DOHH2 (cell line): ENCODE measurements at regions not wholly inside any gene's neighbourhood (a gene's known extent, or its start where the extent isn't known, plus 50 kb on each side); places are given as distances from the start of the nearest gene placed in this dataset.

Experiments used
- H3F3A ChIP-seq: fragments of 200-600 bp; sonication (generic), shearing (Covaris generic); 2 replicates; pipeline ENCODE4 v1.6.0; 2016; ENCODE audit warnings: antibody characterized with exemption, mild to moderate bottlenecking; ENCODE audit not compliant: control insufficient read depth, insufficient read depth
- H3K27ac ChIP-seq: fragments of 200-600 bp; sonication (generic); 2 replicates; pipeline ENCODE4 v1.5.1; 2014; ENCODE audit warnings: low read depth, mild to moderate bottlenecking, low read length, moderate library complexity
- H3K27me3 ChIP-seq: fragments of 200-600 bp; sonication (generic); 2 replicates; pipeline ENCODE4 v1.6.1; 2014; ENCODE audit warnings: mild to moderate bottlenecking, low read length, mixed read lengths; ENCODE audit not compliant: control insufficient read depth
- H3K36me3 ChIP-seq: fragments of 200-600 bp; sonication (generic); 2 replicates; pipeline ENCODE4 v1.6.1; 2014; ENCODE audit warnings: mild to moderate bottlenecking, low read length, moderate library complexity, mixed read lengths; ENCODE audit not compliant: control insufficient read depth
- H3K4me1 ChIP-seq: fragments of 200-600 bp; sonication (generic); 2 replicates; pipeline ENCODE4 v1.6.1; 2014; ENCODE audit warnings: mild to moderate bottlenecking, low read length, mixed read lengths; ENCODE audit not compliant: control insufficient read depth
- H3K4me2 ChIP-seq: fragments of 200-600 bp; sonication (generic); 2 replicates; pipeline ENCODE4 v1.6.0; 2014; ENCODE audit warnings: mild to moderate bottlenecking, low read length, moderate library complexity
- H3K4me3 ChIP-seq: fragments of 200-600 bp; sonication (generic); 2 replicates; pipeline ENCODE4 v1.5.1; 2014; ENCODE audit warnings: mild to moderate bottlenecking, low read length, mixed read lengths
- H3K79me2 ChIP-seq: fragments of 200-600 bp; sonication (generic); 2 replicates; pipeline ENCODE4 v1.6.1; 2014; ENCODE audit warnings: mild to moderate bottlenecking, low read length, mixed read lengths; ENCODE audit not compliant: control insufficient read depth
- H3K9me2 ChIP-seq: fragments of 200-600 bp; sonication (generic); replicated peaks from 2 replicates; pipeline ENCODE4 v1.6.1; 2014; ENCODE audit warnings: mild to moderate bottlenecking, low read length, mixed read lengths; ENCODE audit not compliant: control insufficient read depth
- H3K9me3 ChIP-seq: fragments of 200-600 bp; sonication (generic); 2 replicates; pipeline ENCODE4 v1.6.1; 2014; ENCODE audit warnings: antibody characterized with exemption, low read length, mixed read lengths; ENCODE audit not compliant: control insufficient read depth, insufficient read depth
- H4K20me1 ChIP-seq: fragments of 200-600 bp; sonication (generic); 2 replicates; pipeline ENCODE4 v1.6.0; 2014; ENCODE audit warnings: low read depth, mild to moderate bottlenecking, antibody characterized with exemption, low read length, moderate library complexity; ENCODE audit not compliant: control insufficient read depth, insufficient read depth
- EZH2phosphoT487 ChIP-seq: fragments of 200-600 bp; sonication (generic); IDR thresholded peaks from 2 replicates; pipeline ENCODE4 v1.6.1; 2017; ENCODE audit warnings: borderline replicate concordance, mild to moderate bottlenecking, antibody characterized with exemption, low read length, moderate library complexity, mixed read lengths
- TF ChIP-seq, protein P1 (sequence below): fragments of 200-600 bp; sonication (generic); IDR thresholded peaks from one replicate; pipeline ENCODE4 v1.5.1; 2014; ENCODE audit warnings: antibody characterized with exemption, mild to moderate bottlenecking, low read depth, low read length; ENCODE audit not compliant: poor library complexity, severe bottlenecking

DNA sequence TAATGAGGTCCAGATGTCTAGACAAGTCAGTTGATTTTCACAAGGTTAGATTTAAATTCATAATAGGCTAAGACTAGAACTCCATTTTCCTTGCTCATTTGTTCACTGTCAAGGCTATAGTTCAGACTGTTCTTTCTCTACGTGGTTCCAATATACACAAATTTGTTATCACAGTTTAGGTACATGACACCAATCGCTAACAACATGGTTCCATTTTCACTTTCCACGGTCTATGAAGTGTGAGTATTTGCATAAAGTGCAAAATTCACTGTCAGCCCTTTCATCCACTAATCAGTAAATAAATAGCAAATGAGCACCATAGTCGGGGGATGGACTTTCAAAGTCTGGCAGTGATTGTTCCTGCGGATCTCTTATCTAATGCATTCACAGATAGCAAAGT lies 315.7 kb upstream of the SPOCK3 start:
- no peaks in the 10 kb centered on the region for H3K9me2 ChIP-seq
- no peak overlapping the region for H3K4me2 ChIP-seq
- H3K4me3 ChIP-seq: no peak overlapping the region
- no peaks in the 10 kb centered on the region for H3K36me3 ChIP-seq
- H3F3A ChIP-seq: no peaks in the 10 kb centered on the region
- no peaks in the 10 kb centered on the region for H3K9me3 ChIP-seq
- no peak overlapping the region for H3K27ac ChIP-seq
- no peaks in the 10 kb centered on the region for H4K20me1 ChIP-seq
- TF ChIP-seq EZH2phosphoT487: no peak
- TF ChIP-seq, protein P1, sequence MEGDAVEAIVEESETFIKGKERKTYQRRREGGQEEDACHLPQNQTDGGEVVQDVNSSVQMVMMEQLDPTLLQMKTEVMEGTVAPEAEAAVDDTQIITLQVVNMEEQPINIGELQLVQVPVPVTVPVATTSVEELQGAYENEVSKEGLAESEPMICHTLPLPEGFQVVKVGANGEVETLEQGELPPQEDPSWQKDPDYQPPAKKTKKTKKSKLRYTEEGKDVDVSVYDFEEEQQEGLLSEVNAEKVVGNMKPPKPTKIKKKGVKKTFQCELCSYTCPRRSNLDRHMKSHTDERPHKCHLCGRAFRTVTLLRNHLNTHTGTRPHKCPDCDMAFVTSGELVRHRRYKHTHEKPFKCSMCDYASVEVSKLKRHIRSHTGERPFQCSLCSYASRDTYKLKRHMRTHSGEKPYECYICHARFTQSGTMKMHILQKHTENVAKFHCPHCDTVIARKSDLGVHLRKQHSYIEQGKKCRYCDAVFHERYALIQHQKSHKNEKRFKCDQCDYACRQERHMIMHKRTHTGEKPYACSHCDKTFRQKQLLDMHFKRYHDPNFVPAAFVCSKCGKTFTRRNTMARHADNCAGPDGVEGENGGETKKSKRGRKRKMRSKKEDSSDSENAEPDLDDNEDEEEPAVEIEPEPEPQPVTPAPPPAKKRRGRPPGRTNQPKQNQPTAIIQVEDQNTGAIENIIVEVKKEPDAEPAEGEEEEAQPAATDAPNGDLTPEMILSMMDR: no peak
- no peaks in the 10 kb centered on the region for H3K79me2 ChIP-seq
- H3K4me1 ChIP-seq: no peaks in the 10 kb centered on the region
- no peaks in the 10 kb centered on the region for H3K27me3 ChIP-seq

DNA sequence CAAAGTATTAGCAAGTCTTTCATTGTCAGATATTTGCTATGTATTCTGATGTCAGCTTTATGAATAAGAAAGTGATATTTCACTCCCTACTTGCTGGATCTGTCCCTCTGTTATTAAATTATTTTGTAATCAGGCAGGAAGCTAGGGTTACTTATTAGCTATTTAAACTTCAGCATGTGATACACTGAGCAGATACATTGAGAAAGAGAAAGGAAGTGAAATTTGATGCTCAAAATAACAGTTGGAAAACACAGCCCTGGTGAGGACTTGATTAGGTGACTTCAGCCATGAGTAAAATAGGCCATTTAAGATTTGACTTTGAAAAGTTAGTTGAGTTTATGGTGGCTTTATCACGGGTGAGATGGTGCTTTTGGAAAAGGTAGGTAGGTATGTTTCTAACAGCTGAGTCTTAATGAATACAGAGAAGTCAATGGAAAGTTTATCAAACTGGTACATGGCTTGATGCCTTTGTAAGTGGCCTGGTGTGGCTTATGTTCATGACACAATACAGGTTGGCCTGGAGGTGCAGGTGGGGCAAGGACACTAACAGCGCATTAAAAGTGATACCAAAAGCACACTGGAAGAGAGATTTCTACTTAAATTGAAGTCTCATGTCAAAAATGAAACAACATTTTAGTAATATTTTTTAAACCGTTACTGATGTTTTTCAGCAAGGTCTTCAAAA lies 321.2 kb upstream of the SPOCK3 start:
- H3K9me2 ChIP-seq: no peaks in the 10 kb centered on the region
- no peaks in the 10 kb centered on the region for H3F3A ChIP-seq
- H3K4me3 ChIP-seq: no peak overlapping the region
- TF ChIP-seq, protein P1: no peak
- TF ChIP-seq EZH2phosphoT487: no peak
- H3K79me2 ChIP-seq: no peaks in the 10 kb centered on the region
- H3K4me2 ChIP-seq: no peak overlapping the region
- H4K20me1 ChIP-seq: no peaks in the 10 kb centered on the region
- peaks cover 1% of the 10 kb centered on the region; the same call in 1 of the 2 replicates for H3K9me3 ChIP-seq
- no peaks in the 10 kb centered on the region for H3K27me3 ChIP-seq
- no peaks in the 10 kb centered on the region for H3K4me1 ChIP-seq
- no peaks in the 10 kb centered on the region for H3K36me3 ChIP-seq
- H3K27ac ChIP-seq: no peak overlapping the region

DNA sequence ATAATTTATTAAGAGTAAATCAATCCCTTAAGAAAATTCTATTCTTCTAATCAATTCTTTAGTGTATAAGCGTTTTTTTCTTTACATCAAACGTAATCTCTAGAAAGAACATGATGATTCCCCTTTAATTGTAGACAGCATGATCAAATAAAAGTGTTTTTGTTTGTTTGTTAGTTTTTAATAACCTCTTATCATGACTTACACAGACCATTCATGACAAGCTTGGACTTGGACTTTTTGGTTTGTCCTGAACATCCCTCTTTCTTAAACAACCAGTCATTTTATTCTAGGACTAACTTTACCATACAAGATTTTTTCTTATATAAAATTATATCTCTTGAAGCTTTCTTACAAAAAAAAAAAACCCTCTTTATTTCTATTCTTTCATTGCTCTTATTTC lies 344.6 kb upstream of the SPOCK3 start:
- Histone ChIP-seq H3K27me3 (no peaks in the 10 kb centered on the region), H3K4me3 (no peak overlapping the region), H4K20me1 (no peaks in the 10 kb centered on the region), H3K4me1 (no peaks in the 10 kb centered on the region), H3K9me2 (no peaks in the 10 kb centered on the region), H3F3A (no peaks in the 10 kb centered on the region), H3K27ac (no peak overlapping the region), H3K36me3 (no peaks in the 10 kb centered on the region), H3K79me2 (no peaks in the 10 kb centered on the region), H3K4me2 (no peak overlapping the region), H3K9me3 (no peaks in the 10 kb centered on the region; the same call in 1 of the 2 replicates)
- TF ChIP-seq EZH2phosphoT487: no peak
- TF ChIP-seq, protein P1: no peak
